K562 (cell line): ENCODE measurements at regions not wholly inside any gene's neighbourhood (a gene's known extent, or its start where the extent isn't known, plus 50 kb on each side); places are given as distances from the start of the nearest gene placed in this dataset.

Experiments used
- ATAC-seq: fragments of 200-7000 bp; cut with Tn5 transposase; 3 replicates; pipeline ENCODE4 v1.9.1; 2020; ENCODE audit warnings: moderate library complexity
- BruUV-seq: library from RNA; stranded (reverse); fragments of 400-500 nt; replicated peaks from 2 replicates; lab custom pipeline; 2021; lab: Mats Ljungman, UMichigan
- CTCF ChIA-PET: fragments of 300-600 bp; formaldehyde crosslinking; extraction: SDS; loops from one replicate; lab custom pipeline; 2021; ENCODE audit warnings: low intra/inter-chr PET ratio; lab: Yijun Ruan, JAX
- POLR2A ChIA-PET: fragments of 300-600, 350-650 bp; sonication (Branson Sonifier 250); formaldehyde crosslinking; extraction: SDS; loops from one replicate; lab custom pipeline; 2021; ENCODE audit warnings: antibody characterized with exemption, inconsistent platforms; lab: Yijun Ruan, JAX
- DNase-seq, 4 experiments: peaks; one replicate each; pipeline versions ENCODE4 v3.0.0 to v3.0.0-alpha.2; 2011 to 2018; ENCODE audit warnings: low spot score in 3 of 4, mixed read lengths in 3 of 4; ENCODE audit errors: extremely low read depth in 1 of 4
- FAIRE-seq: peaks from 2 replicates; lab custom pipeline; 2011; peaks lifted over from hg19 to GRCh38; lab: Jason Lieb, UNC
- H2AFZ ChIP-seq: 2 replicates; pipeline ENCODE4 v1.6.0; 2011; ENCODE audit warnings: low read depth, low read length, control low read depth, inconsistent platforms
- H3K27ac ChIP-seq: fragments of 200-600 bp; 3 replicates; pipeline ENCODE4 v1.8.0; 2011; ENCODE audit warnings: low read depth, mild to moderate bottlenecking, control low read depth, inconsistent platforms, low read length, moderate library complexity, mixed read lengths; ENCODE audit errors: extremely low read depth
- H3K27me3 ChIP-seq, 2 experiments: fragments of 300-600 bp in 1 of 2; 2 replicates in 1 of 2; 3 replicates in 1 of 2; pipeline versions ENCODE4 v1.6.0 to v1.8.0; 2011; ENCODE audit warnings: inconsistent platforms in 2 of 2, low read length in 2 of 2, mild to moderate bottlenecking in 1 of 2, mixed read lengths in 1 of 2, moderate library complexity in 1 of 2; ENCODE audit not compliant: control insufficient read depth in 2 of 2, insufficient read depth in 2 of 2
- H3K36me3 ChIP-seq: fragments of 300-600 bp; 3 replicates; pipeline ENCODE4 v1.8.0; 2011; ENCODE audit warnings: mild to moderate bottlenecking, low read length, inconsistent platforms; ENCODE audit not compliant: control insufficient read depth, insufficient read depth
- H3K4me1 ChIP-seq, 2 experiments: fragments of 200-600 bp in 1 of 2; replicated peaks in 1 of 2; 2 replicates in 1 of 2; 3 replicates in 1 of 2; pipeline versions ENCODE4 v1.5.1 to v1.8.0; 2011; ENCODE audit warnings: inconsistent platforms in 2 of 2, low read length in 2 of 2, mild to moderate bottlenecking in 1 of 2, mixed read lengths in 1 of 2, moderate library complexity in 1 of 2; ENCODE audit not compliant: control insufficient read depth in 2 of 2, insufficient read depth in 2 of 2
- H3K4me2 ChIP-seq: 2 replicates; pipeline ENCODE4 v1.6.1; 2011; ENCODE audit warnings: low read length, control low read depth, inconsistent platforms, mixed read lengths; ENCODE audit not compliant: insufficient read depth
- H3K4me3 ChIP-seq: fragments of 200-600 bp; sonication (generic), shearing (Covaris generic); 2 replicates; pipeline ENCODE4 v1.5.1; 2016; ENCODE audit warnings: control low read depth, inconsistent platforms
- H3K79me2 ChIP-seq: fragments of 200-600 bp; 3 replicates; pipeline ENCODE4 v1.8.0; 2011; ENCODE audit warnings: low read length, inconsistent platforms; ENCODE audit not compliant: control insufficient read depth, insufficient read depth
- H3K9ac ChIP-seq, 2 experiments: 2 replicates each; pipeline versions ENCODE4 v1.6.0 to v1.6.1; 2011; ENCODE audit warnings: low read depth in 2 of 2, low read length in 2 of 2, control low read depth in 1 of 2, inconsistent platforms in 1 of 2, mild to moderate bottlenecking in 1 of 2, mixed read lengths in 1 of 2; ENCODE audit not compliant: insufficient read depth in 1 of 2
- H3K9me1 ChIP-seq: one replicate; pipeline ENCODE4 v1.6.0; 2011; ENCODE audit warnings: inconsistent platforms, mild to moderate bottlenecking, low read length, moderate library complexity; ENCODE audit not compliant: control insufficient read depth, insufficient read depth
- H3K9me3 ChIP-seq: replicated peaks from 2 replicates; pipeline ENCODE4 v1.5.1; 2011; ENCODE audit warnings: low read depth, low read length, inconsistent platforms; ENCODE audit not compliant: control insufficient read depth, insufficient read depth
- H4K20me1 ChIP-seq: replicated peaks from 2 replicates; pipeline ENCODE4 v1.6.1; 2011; ENCODE audit warnings: low read length, inconsistent platforms, mixed read lengths; ENCODE audit not compliant: control insufficient read depth, insufficient read depth
- ATF3 ChIP-seq, 2 experiments: fragments of 450-650 bp in 1 of 2; sonication (generic) in 1 of 2; formaldehyde crosslinking in 1 of 2; IDR thresholded peaks in 1 of 2; conservative IDR thresholded peaks in 1 of 2; 2 replicates each; pipeline versions ENCODE4 v1.6.1 to v1.8.1; 2016 to 2023; ENCODE audit warnings: mild to moderate bottlenecking in 2 of 2, moderate library complexity in 2 of 2, inconsistent platforms in 1 of 2, missing genetic modification reagents in 1 of 2
- CBX3 ChIP-seq, 2 experiments: IDR thresholded peaks; 1 replicate in 1 of 2; 2 replicates in 1 of 2; pipeline ENCODE4 v1.6.1; 2012; ENCODE audit warnings: inconsistent platforms in 2 of 2, low read length in 2 of 2, borderline replicate concordance in 1 of 2, control low read depth in 1 of 2
- CEBPG ChIP-seq, 3 experiments: fragments of 200-800 bp in 1 of 3; sonication (Bioruptor generic) in 1 of 3; sonication (generic) in 1 of 3; formaldehyde crosslinking in 1 of 3; IDR thresholded peaks in 2 of 3; conservative IDR thresholded peaks in 1 of 3; 2 replicates each; pipeline versions ENCODE4 v1.6.1 to v1.8.0; 2016 to 2022; ENCODE audit warnings: missing compliant biosample characterization in 2 of 3, missing genetic modification characterization in 2 of 3, mild to moderate bottlenecking in 1 of 3, missing genetic modification reagents in 1 of 3
- MEF2A ChIP-seq: IDR thresholded peaks from 2 replicates; pipeline ENCODE4 v1.6.1; 2011; ENCODE audit warnings: low read depth, mild to moderate bottlenecking, low read length, moderate library complexity; ENCODE audit not compliant: control insufficient read depth
- MITF ChIP-seq: IDR thresholded peaks from 2 replicates; pipeline ENCODE4 v1.6.1; 2014; ENCODE audit warnings: antibody characterized with exemption
- POLR2G ChIP-seq: fragments of 200-400 bp; formaldehyde crosslinking; IDR thresholded peaks from 2 replicates; pipeline ENCODE4 v1.6.1; 2017; ENCODE audit warnings: low read depth, mild to moderate bottlenecking, antibody characterized with exemption, low read length, moderate library complexity
- POLR3A ChIP-seq: IDR thresholded peaks from 2 replicates; pipeline ENCODE4 v1.6.1; 2011; ENCODE audit warnings: borderline replicate concordance, mild to moderate bottlenecking, moderate library complexity; ENCODE audit not compliant: insufficient read length, insufficient read depth; ENCODE audit errors: extremely low read depth
- SP2 ChIP-seq: IDR thresholded peaks from 2 replicates; pipeline ENCODE4 v1.6.1; 2011; ENCODE audit warnings: mild to moderate bottlenecking, low read depth, low read length, moderate library complexity; ENCODE audit not compliant: poor library complexity, severe bottlenecking; ENCODE audit errors: extremely low read depth
- STAT5A ChIP-seq: IDR thresholded peaks from 2 replicates; pipeline ENCODE4 v1.6.1; 2012; ENCODE audit warnings: low read length, inconsistent platforms, borderline replicate concordance
- STAT5B ChIP-seq: fragments of 250-450 bp; sonication (Bioruptor Pico); IDR thresholded peaks from 2 replicates; pipeline ENCODE4 v1.8.0; 2021; ENCODE audit warnings: mild to moderate bottlenecking, inconsistent platforms
- TCF3 ChIP-seq: sonication (generic); formaldehyde crosslinking; IDR thresholded peaks from 2 replicates; pipeline ENCODE4 v1.4.0; 2020; ENCODE audit warnings: mild to moderate bottlenecking, missing genetic modification reagents
- ZNF143 ChIP-seq: sonication (generic); formaldehyde crosslinking; IDR thresholded peaks from 2 replicates; pipeline ENCODE4 v1.9.0; 2022; ENCODE audit warnings: mild to moderate bottlenecking, missing genetic modification reagents
- ZNF280A ChIP-seq: fragments of 450-650 bp; IDR thresholded peaks from 2 replicates; pipeline ENCODE4 v1.6.1; 2018; ENCODE audit warnings: mild to moderate bottlenecking, low read depth; ENCODE audit not compliant: partially characterized antibody
- ZNF449 ChIP-seq: fragments of 250-450 bp; sonication (Bioruptor Pico); IDR thresholded peaks from 2 replicates; pipeline ENCODE4 v1.8.0; 2022; ENCODE audit warnings: moderate library complexity, mild to moderate bottlenecking, inconsistent platforms
- ZNF778 ChIP-seq: fragments of 450-650 bp; formaldehyde crosslinking; IDR thresholded peaks from 2 replicates; pipeline ENCODE4 v1.4.0; 2020; ENCODE audit warnings: mild to moderate bottlenecking, moderate library complexity
- ZSCAN29 ChIP-seq: fragments of 450-650 bp; IDR thresholded peaks from 2 replicates; pipeline ENCODE4 v1.6.1; 2017
- WGBS: fragments of 100-300 bp; shearing (Covaris generic); methylation state at CpG from one replicate; pipeline ENCODE4 v1.1.6; 2016; ENCODE audit warnings: low coverage, mixed read lengths; ENCODE audit not compliant: insufficient coverage; ENCODE audit errors: missing lambda C conversion rate; 5-methylcytosine and 5-hydroxymethylcytosine counted together
- in situ Hi-C: fragments of 300-500 bp; cut with MboI; formaldehyde crosslinking; loops from 4 replicates; pipeline ENCODE4 v1.15.0; 2018; ENCODE audit warnings: inconsistent platforms, mixed read lengths
- intact Hi-C: fragments of 100-400 bp; cut with micrococcal nuclease; formaldehyde crosslinking; loops from 2 replicates; pipeline ENCODE4 v1.14.2; 2022

GRCh38 chr9:92191801-92192200 is 76.6 kb upstream of the SPTLC1 start (continued):
- TF ChIP-seq ZNF280A (no peak), STAT5B (CRISPR knock-in tag) (no peak), MEF2A (no peak), MITF (no peak), CBX3 (IDR thresholded peaks at IDR 0.05; ENCODE audit: borderline replicate concordance in 1 of 2, low read length in 2 of 2) (no peak), POLR2G (no peak)

GRCh38 chr9:92190536-92190790 is 75.2 kb upstream of the SPTLC1 start:
- Histone ChIP-seq H3K4me3 (no peak overlapping the region), H3K9me3 (no peaks in the 10 kb centered on the region), H3K27ac (no peak overlapping the region), H3K9ac (0 out of 4 replicates have a peak overlapping the region, but pooled peaks of 1 of the 2 experiments have one; percentile 27), H3K4me2 (no peak overlapping the region), H3K27me3 (no peaks in the 10 kb centered on the region), H3K9me1 (no peaks in the 10 kb centered on the region), H2AFZ (no peak overlapping the region), H3K36me3 (no peaks in the 10 kb centered on the region), H3K79me2 (no peaks in the 10 kb centered on the region), H4K20me1 (no peaks in the 10 kb centered on the region), H3K4me1 (peaks cover 0 to 10% of the 10 kb centered on the region in 2 experiments; a peak in 3 of 5 replicates)
- in situ Hi-C loops: no loop called here
- intact Hi-C loops: no loop called here
- no peak for FAIRE-seq
- POLR2A ChIA-PET: no interaction called here
- no peak for ATAC-seq
- DNase-seq: no peak
- no TSS peak for BruUV-seq
- 59% methylated on average over 2 of the region's 2 CpGs for WGBS
- CTCF ChIA-PET: no interaction called here
- no peak for TF ChIP-seq TCF3 (CRISPR knock-in tag)
- no peak for TF ChIP-seq ZSCAN29
- TF ChIP-seq SP2: no peak
- no peak for TF ChIP-seq CEBPG (CRISPR knock-in tag; IDR thresholded peaks at IDR 0.05)
- no peak for TF ChIP-seq CEBPG (tag; conservative IDR thresholded peaks at IDR 0.05 in 1 of 2, IDR thresholded peaks at IDR 0.05 in 1 of 2)
- no peak for TF ChIP-seq ATF3 (IDR thresholded peaks at IDR 0.05)
- no peak for TF ChIP-seq ATF3 (CRISPR knock-in tag; conservative IDR thresholded peaks at IDR 0.05)
- no peak for TF ChIP-seq STAT5A
- TF ChIP-seq ZNF778: no peak
- TF ChIP-seq POLR3A: no peak
- TF ChIP-seq ZNF449: no peak
- TF ChIP-seq ZNF143 (CRISPR knock-in tag): no peak
